ENCODE measurements at regions not wholly inside any gene's neighbourhood (a gene's known extent, or its start where the extent isn't known, plus 50 kb on each side); places are given as distances from the start of the nearest gene placed in this dataset.

DNA sequence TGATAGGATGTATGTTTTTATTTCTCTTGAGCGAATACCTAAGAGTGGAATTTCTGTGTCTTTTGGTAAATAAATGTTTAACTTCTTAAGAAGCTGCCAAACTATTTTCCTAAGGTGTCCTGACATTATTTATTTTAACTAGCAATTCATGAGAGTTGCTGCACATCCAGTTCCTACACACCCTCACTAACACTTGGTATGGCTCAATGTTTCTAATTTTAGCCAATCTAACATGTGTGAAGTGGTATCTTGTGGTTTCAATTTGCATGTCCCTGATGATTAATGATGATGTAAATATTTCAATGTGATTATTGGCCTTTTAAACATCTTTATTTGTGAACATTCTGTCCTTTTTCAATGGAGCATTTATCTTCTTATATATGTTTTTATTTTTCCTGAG is 2095.5 kb upstream of the C9orf72 start:
- TF ChIP-seq, protein P1, sequence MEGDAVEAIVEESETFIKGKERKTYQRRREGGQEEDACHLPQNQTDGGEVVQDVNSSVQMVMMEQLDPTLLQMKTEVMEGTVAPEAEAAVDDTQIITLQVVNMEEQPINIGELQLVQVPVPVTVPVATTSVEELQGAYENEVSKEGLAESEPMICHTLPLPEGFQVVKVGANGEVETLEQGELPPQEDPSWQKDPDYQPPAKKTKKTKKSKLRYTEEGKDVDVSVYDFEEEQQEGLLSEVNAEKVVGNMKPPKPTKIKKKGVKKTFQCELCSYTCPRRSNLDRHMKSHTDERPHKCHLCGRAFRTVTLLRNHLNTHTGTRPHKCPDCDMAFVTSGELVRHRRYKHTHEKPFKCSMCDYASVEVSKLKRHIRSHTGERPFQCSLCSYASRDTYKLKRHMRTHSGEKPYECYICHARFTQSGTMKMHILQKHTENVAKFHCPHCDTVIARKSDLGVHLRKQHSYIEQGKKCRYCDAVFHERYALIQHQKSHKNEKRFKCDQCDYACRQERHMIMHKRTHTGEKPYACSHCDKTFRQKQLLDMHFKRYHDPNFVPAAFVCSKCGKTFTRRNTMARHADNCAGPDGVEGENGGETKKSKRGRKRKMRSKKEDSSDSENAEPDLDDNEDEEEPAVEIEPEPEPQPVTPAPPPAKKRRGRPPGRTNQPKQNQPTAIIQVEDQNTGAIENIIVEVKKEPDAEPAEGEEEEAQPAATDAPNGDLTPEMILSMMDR (IDR thresholded peaks at IDR 0.05): no peak
- TF ChIP-seq POLR2A (IDR thresholded peaks at IDR 0.05): no peak
